GM12873 (cell line): ENCODE measurements at regions not wholly inside any gene's neighbourhood (a gene's known extent, or its start where the extent isn't known, plus 50 kb on each side); places are given as distances from the start of the nearest gene placed in this dataset.

Experiments
- TF ChIP-seq, protein P1 (sequence below): IDR thresholded peaks from 2 replicates; pipeline ENCODE4 v1.5.1; 2012; ENCODE audit warnings: low read depth, mild to moderate bottlenecking, moderate library complexity, low read length, control low read depth; ENCODE audit not compliant: insufficient read depth; ENCODE audit errors: missing control alignments

DNA sequence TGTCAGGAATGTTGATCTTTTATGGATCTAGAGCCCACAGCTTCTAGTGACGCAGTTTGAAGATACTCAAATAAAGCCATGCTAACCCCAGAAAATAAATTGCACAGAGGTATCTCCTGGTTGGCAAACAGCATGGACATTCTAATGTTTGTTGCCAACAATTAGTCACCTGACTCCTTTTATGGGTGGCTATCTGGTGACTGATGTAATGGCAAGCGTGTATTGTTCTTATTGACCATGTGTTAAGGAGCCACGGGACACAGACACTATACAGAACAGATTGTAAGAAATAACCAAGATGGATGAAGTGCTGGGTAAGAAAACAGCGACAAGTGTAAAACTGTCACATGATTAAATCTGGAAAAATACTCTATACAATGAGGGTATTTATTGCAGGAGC lies 401.3 kb upstream of the PDE3A start:
- TF ChIP-seq, protein P1, sequence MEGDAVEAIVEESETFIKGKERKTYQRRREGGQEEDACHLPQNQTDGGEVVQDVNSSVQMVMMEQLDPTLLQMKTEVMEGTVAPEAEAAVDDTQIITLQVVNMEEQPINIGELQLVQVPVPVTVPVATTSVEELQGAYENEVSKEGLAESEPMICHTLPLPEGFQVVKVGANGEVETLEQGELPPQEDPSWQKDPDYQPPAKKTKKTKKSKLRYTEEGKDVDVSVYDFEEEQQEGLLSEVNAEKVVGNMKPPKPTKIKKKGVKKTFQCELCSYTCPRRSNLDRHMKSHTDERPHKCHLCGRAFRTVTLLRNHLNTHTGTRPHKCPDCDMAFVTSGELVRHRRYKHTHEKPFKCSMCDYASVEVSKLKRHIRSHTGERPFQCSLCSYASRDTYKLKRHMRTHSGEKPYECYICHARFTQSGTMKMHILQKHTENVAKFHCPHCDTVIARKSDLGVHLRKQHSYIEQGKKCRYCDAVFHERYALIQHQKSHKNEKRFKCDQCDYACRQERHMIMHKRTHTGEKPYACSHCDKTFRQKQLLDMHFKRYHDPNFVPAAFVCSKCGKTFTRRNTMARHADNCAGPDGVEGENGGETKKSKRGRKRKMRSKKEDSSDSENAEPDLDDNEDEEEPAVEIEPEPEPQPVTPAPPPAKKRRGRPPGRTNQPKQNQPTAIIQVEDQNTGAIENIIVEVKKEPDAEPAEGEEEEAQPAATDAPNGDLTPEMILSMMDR = no peak

DNA sequence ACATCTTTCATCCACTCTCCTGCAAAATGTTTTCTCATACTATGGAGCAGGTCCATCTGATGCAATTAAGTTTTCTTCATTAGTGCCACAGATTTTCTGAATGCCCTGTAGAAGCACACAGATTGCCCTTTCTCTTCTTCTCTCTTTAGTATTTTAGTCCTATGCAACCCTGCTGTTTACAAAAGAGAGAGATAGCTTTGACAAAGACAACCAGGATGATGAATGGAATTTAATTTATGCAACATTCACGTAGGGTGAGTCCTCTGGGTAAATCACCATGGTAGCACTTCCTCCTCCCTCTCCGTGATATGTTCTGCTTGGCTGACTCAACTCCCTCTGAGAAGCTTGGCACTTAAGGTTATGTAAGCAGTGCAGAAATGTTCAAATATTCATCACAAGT lies 400.9 kb upstream of the PDE3A start:
- TF ChIP-seq, protein P1 = no peak

DNA sequence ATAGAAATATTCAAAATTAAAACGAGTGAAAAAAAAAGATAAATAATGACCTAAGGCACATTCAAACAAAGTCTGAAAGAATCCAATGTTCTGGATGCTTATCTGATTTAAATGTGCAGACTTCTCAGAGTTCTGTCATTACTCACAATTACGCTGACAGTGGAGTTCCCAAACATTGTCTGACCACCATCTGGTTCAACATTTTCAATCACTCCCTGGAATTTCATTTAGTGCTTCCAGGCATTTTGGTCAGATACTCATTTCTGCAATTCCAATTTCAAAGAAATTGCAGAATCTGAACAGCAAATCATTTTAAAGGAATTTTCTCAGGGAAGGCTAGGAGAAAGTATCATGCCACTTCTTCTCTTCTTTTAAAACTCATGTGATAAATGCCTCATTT lies 398.2 kb upstream of the PDE3A start:
- TF ChIP-seq, protein P1 = no peak

DNA sequence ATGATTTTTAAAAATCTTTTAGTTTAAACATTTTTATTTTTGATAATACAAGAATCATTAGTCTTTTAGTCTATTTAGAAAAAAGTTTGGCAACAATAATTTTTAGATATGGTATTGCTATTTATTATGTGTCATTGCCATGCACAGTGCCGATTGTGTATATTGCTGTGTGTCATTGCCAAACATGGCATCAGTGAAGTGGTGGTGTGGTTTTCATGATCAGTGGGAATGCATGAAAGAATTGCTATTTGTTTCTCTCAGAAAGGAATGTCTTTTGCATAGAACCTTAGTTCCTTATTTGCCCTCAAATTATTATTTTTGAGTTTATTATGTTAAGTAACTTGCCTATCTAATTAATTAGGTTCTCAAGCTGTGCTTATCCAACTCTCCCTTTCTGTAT lies 397.5 kb upstream of the PDE3A start:
- TF ChIP-seq, protein P1 = no peak

DNA sequence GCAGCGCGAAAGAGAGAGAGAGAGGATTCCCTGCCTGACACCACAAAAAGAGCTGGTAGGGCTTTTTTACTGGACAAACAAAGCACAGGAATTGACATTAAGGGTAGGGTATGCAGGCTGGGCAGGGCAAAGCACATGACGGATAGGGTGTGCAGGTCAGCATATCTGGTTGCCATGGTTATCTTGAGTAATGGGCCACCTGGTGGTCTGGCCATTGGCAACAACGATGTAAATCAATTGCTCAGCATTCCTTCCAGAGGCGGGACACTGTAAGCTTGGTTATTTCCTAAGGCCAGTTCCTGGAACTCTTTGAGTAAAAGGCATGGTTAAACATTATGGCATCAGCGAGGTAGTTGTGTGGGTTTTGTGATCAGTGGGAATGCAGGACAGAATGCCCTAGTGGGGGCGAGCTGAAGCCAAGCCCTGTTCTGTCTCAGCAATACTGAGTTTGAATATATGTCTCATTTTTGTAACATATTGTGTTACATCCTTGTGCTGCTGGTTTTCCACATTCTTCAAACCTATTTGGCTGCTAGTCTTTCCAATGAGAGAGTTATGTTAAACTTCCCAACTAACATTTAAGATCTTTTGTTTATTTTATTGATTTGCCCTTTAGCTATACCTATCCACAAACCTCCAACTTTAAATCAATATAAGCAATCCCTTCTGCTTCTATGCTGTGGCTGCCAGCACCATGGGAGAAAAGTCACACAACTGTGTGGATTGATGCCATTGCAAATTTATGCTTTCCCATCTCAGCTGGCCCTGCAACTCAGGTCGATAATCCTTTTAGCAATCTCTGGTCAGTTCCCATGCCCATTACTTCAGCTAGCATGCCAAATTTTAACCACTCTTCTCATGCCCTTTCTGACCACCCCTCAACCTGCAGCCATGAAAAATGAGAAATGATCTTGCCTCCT lies 396.7 kb upstream of the PDE3A start:
- TF ChIP-seq, protein P1 = no peak

DNA sequence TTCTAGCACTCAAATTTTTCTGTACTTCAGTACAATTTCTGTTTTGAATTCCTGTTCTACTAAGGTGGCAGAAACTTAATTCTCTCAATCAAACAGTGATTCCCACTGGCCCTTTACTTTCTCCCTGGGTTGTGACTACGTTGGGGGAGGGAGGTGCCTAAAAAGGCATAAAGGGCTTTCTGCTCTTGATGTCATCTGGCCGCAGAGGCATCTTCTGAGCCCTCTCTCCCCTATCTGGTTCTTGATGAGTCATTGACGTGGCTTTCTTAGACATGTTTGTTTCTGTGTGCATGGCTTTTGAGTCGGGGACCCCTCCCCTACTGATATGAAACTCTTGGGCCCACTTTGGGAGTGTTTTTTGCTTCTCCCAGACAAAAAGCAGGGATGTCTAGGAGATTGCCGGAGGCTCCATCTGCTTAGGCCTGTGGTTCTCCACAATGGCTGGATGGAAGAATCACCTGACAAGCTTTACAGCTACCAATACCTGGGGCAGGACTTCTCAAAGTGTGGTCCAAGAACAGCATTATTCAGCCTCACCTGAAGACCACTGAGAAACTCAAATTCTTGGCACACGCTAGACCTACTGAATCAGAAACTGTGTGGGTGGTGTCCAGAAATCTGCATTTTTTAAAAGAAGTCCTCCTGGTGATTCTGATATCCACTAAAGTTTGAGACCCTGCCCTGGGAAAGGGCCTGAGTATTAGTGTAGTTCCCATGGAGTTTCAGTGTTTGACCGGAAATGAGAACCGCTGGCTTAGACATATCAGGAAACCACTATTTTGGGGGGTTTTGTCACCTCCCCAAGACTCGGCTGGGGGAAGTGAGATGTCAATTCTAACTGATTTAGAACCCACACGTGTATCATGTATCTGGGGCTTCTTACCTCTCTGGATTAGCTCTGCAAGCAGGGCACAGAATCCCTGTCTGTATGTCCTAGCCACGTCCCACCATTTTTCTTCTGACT lies 395.7 kb upstream of the PDE3A start:
- TF ChIP-seq, protein P1 = no peak

DNA sequence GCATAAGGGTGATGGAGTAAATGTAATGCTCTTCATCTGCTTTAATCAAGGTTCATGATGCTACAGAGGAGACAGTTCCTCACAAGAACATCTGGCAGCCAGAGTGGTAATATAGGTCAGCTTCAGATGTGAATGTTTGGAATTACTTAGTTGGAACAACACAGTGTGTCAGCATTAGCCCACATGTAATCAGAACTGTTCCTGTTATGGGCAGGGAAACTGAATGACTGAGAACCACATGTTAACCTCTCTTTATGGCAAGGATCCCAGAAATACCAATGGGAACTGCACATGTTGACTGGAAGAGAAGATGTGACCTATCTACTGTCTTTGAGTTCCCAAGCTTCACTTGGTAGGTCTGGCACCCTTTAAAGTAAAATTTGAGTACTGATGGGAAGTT lies 390.1 kb upstream of the PDE3A start:
- TF ChIP-seq, protein P1 = no peak
